ENCODE measurements at regions not wholly inside any gene's neighbourhood (a gene's known extent, or its start where the extent isn't known, plus 50 kb on each side); places are given as distances from the start of the nearest gene placed in this dataset.

GRCh38 chr5:5649641-5650040, 227.2 kb downstream of the ICE1 start:
- no peaks in the 10 kb centered on the region for H3K9me3 ChIP-seq (replicated peaks; ENCODE audit: insufficient read depth, low read length)
- TF ChIP-seq EZH2phosphoT487 (IDR thresholded peaks at IDR 0.05; ENCODE audit: low read length) (no peak), EZH2 (optimal IDR thresholded peaks at IDR 0.05; ENCODE audit: low read depth, low read length) (no peak), CTCF (IDR thresholded peaks at IDR 0.05; ENCODE audit: low read length) (no peak)
- no peaks in the 10 kb centered on the region for H3F3A ChIP-seq (ENCODE audit: insufficient read depth, low read length)
- no peaks in the 10 kb centered on the region for H3K79me2 ChIP-seq (ENCODE audit: low read length)
- H3K36me3 ChIP-seq (replicated peaks; ENCODE audit: insufficient read depth, low read length), result no peaks in the 10 kb centered on the region
- no peaks in the 10 kb centered on the region for H3K27me3 ChIP-seq (replicated peaks; ENCODE audit: insufficient read depth, low read length)
- no peak for DNase-seq
- no peaks in the 10 kb centered on the region for H3K9me2 ChIP-seq (replicated peaks; ENCODE audit: insufficient read depth, low read length)
- H2AFZ ChIP-seq (ENCODE audit: low read length), result no peak overlapping the region
- H4K20me1 ChIP-seq (ENCODE audit: insufficient read depth, low read length), result no peaks in the 10 kb centered on the region
- no peak overlapping the region for H3K9ac ChIP-seq (ENCODE audit: low read length)
- H3K4me3 ChIP-seq (ENCODE audit: low read length), result no peak overlapping the region
- no peak overlapping the region for H3K27ac ChIP-seq (ENCODE audit: low read length)
- H3K4me1 ChIP-seq (ENCODE audit: low read length), result no peaks in the 10 kb centered on the region
- no peak overlapping the region for H3K4me2 ChIP-seq (ENCODE audit: low read depth, low read length)

- no peak overlapping the region for H3K9ac ChIP-seq (ENCODE audit: low read length)
- H3K9me3 ChIP-seq (replicated peaks; ENCODE audit: insufficient read depth, low read length), result no peaks in the 10 kb centered on the region
- no peaks in the 10 kb centered on the region for H4K20me1 ChIP-seq (ENCODE audit: insufficient read depth, low read length)
- H3F3A ChIP-seq (ENCODE audit: insufficient read depth, low read length), result no peaks in the 10 kb centered on the region
- no peak overlapping the region for H3K4me2 ChIP-seq (ENCODE audit: low read depth, low read length)
- no peak for DNase-seq
- H3K27ac ChIP-seq (ENCODE audit: low read length), result no peak overlapping the region
- no peak overlapping the region for H3K4me3 ChIP-seq (ENCODE audit: low read length)
- H2AFZ ChIP-seq (ENCODE audit: low read length), result no peak overlapping the region
- TF ChIP-seq CTCF (IDR thresholded peaks at IDR 0.05; ENCODE audit: low read length) (no peak), EZH2phosphoT487 (IDR thresholded peaks at IDR 0.05; ENCODE audit: low read length) (no peak), EZH2 (optimal IDR thresholded peaks at IDR 0.05; ENCODE audit: low read depth, low read length) (no peak)
- no peaks in the 10 kb centered on the region for H3K27me3 ChIP-seq (replicated peaks; ENCODE audit: insufficient read depth, low read length)
- no peaks in the 10 kb centered on the region for H3K4me1 ChIP-seq (ENCODE audit: low read length)
- no peaks in the 10 kb centered on the region for H3K9me2 ChIP-seq (replicated peaks; ENCODE audit: insufficient read depth, low read length)
- H3K36me3 ChIP-seq (replicated peaks; ENCODE audit: insufficient read depth, low read length), result no peaks in the 10 kb centered on the region
- H3K79me2 ChIP-seq (ENCODE audit: low read length), result no peaks in the 10 kb centered on the region
These were observed 226.2 kb downstream of the ICE1 start for GRCh38 chr5:5648694-5649093.

GRCh38 chr5:5645891-5646290, 223.4 kb downstream of the ICE1 start:
- Histone ChIP-seq H4K20me1 (ENCODE audit: insufficient read depth, low read length) (no peaks in the 10 kb centered on the region), H3K27ac (ENCODE audit: low read length) (no peak overlapping the region), H3K79me2 (ENCODE audit: low read length) (no peaks in the 10 kb centered on the region), H3K4me1 (ENCODE audit: low read length) (no peaks in the 10 kb centered on the region), H3K36me3 (replicated peaks; ENCODE audit: insufficient read depth, low read length) (no peaks in the 10 kb centered on the region), H3K9ac (ENCODE audit: low read length) (no peak overlapping the region), H3K9me2 (replicated peaks; ENCODE audit: insufficient read depth, low read length) (no peaks in the 10 kb centered on the region), H3K9me3 (replicated peaks; ENCODE audit: insufficient read depth, low read length) (no peaks in the 10 kb centered on the region), H3K4me2 (ENCODE audit: low read depth, low read length) (no peak overlapping the region), H3F3A (ENCODE audit: insufficient read depth, low read length) (no peaks in the 10 kb centered on the region), H2AFZ (ENCODE audit: low read length) (no peak overlapping the region), H3K27me3 (replicated peaks; ENCODE audit: insufficient read depth, low read length) (no peaks in the 10 kb centered on the region), H3K4me3 (ENCODE audit: low read length) (no peak overlapping the region)
- TF ChIP-seq EZH2 (optimal IDR thresholded peaks at IDR 0.05; ENCODE audit: low read depth, low read length) (no peak), CTCF (IDR thresholded peaks at IDR 0.05; ENCODE audit: low read length) (no peak), EZH2phosphoT487 (IDR thresholded peaks at IDR 0.05; ENCODE audit: low read length) (no peak)
- DNase-seq, result no peak

All from MM.1S (cell line).